HG02678 (cell line): ENCODE measurements at regions not wholly inside any gene's neighbourhood (a gene's known extent, or its start where the extent isn't known, plus 50 kb on each side); places are given as distances from the start of the nearest gene placed in this dataset.

ENCODE experiments used
- ATAC-seq: cut with Tn5 transposase; IDR thresholded peaks from one replicate; pipeline ENCODE4 v1.9.1; 2021; ENCODE audit warnings: mild to moderate bottlenecking, moderate library complexity; ENCODE audit not compliant: unreplicated experiment

- ATAC-seq, result no peak
Measured at GRCh38 chr12:97408363-97408762, 54.2 kb upstream of the RMST start.

GRCh38 chr12:97411341-97411740 is 51.3 kb upstream of the RMST start:
- ATAC-seq, result no peak
